Osteoblast (primary cell): ENCODE measurements at regions not wholly inside any gene's neighbourhood (a gene's known extent, or its start where the extent isn't known, plus 50 kb on each side); places are given as distances from the start of the nearest gene placed in this dataset.
"Not testable (repeated sequence)": the region's sequence is repeated elsewhere in the genome, so short reads cannot be mapped to it uniquely, and the experiment has no call there.

Experiments
- DNase-seq: peaks from one replicate; pipeline ENCODE4 v3.0.0; 2011; ENCODE audit warnings: low spot score, mixed read lengths; ENCODE audit not compliant: insufficient read length; ENCODE audit errors: missing footprints
- H2AFZ ChIP-seq: 2 replicates; pipeline ENCODE4 v1.6.0; 2011; ENCODE audit warnings: mild to moderate bottlenecking, low read length
- H3K27ac ChIP-seq: 2 replicates; pipeline ENCODE4 v1.5.1; 2011; ENCODE audit warnings: mild to moderate bottlenecking, low read depth, low read length, moderate library complexity
- H3K27me3 ChIP-seq: 2 replicates; pipeline ENCODE4 v1.6.0; 2012; ENCODE audit warnings: mild to moderate bottlenecking, control low read depth, inconsistent platforms, low read length, moderate library complexity; ENCODE audit not compliant: insufficient read depth
- H3K36me3 ChIP-seq: 2 replicates; pipeline ENCODE4 v1.5.1; 2011; ENCODE audit warnings: mild to moderate bottlenecking, low read length, control low read depth, moderate library complexity; ENCODE audit not compliant: insufficient read depth
- H3K4me1 ChIP-seq: 2 replicates; pipeline ENCODE4 v1.5.1; 2011; ENCODE audit warnings: mild to moderate bottlenecking, low read length, control low read depth, moderate library complexity; ENCODE audit not compliant: insufficient read depth
- H3K4me2 ChIP-seq: 2 replicates; pipeline ENCODE4 v1.6.0; 2011; ENCODE audit warnings: mild to moderate bottlenecking, low read length; ENCODE audit not compliant: insufficient read depth
- H3K4me3 ChIP-seq: fragments of 200-600 bp; sonication (generic); 3 replicates; pipeline ENCODE4 v1.5.1; 2012; ENCODE audit warnings: mild to moderate bottlenecking, low read length, inconsistent platforms; ENCODE audit not compliant: insufficient read depth
- H3K79me2 ChIP-seq: 2 replicates; pipeline ENCODE4 v1.6.0; 2012; ENCODE audit warnings: mild to moderate bottlenecking, low read length, control low read depth, inconsistent platforms; ENCODE audit not compliant: insufficient read depth
- H3K9me3 ChIP-seq: 2 replicates; pipeline ENCODE4 v1.5.1; 2011; ENCODE audit warnings: low read depth, low read length, control low read depth
- H4K20me1 ChIP-seq: 2 replicates; pipeline ENCODE4 v1.6.0; 2012; ENCODE audit warnings: mild to moderate bottlenecking, low read length, control low read depth; ENCODE audit not compliant: insufficient read depth
- TF ChIP-seq, protein P1 (sequence below): IDR thresholded peaks from 2 replicates; pipeline ENCODE4 v1.5.1; 2011; ENCODE audit warnings: mild to moderate bottlenecking, low read depth, low read length, moderate library complexity; ENCODE audit errors: extremely low read depth

DNA sequence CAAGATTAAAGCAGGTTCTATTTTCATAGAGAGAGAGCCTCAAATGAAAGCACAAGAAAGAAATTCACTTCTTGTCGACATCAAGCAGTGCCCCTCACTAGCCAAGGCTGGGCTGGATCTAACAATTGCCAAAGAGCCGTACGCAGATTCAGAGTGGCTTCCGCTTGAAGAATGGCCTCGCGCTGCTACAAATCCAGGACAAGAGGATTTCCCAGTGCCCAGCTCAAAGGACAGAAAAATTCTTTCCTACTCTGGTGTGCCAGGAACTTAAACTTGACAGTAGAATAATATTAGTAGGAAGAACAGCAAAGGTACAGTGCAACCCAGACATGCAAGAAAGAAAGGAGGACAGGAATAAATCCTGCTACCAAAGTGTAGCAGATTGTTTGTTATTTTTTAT, 56.5 kb upstream of the PPARGC1A start:
- no peaks in the 10 kb centered on the region for H4K20me1 ChIP-seq
- TF ChIP-seq, protein P1, sequence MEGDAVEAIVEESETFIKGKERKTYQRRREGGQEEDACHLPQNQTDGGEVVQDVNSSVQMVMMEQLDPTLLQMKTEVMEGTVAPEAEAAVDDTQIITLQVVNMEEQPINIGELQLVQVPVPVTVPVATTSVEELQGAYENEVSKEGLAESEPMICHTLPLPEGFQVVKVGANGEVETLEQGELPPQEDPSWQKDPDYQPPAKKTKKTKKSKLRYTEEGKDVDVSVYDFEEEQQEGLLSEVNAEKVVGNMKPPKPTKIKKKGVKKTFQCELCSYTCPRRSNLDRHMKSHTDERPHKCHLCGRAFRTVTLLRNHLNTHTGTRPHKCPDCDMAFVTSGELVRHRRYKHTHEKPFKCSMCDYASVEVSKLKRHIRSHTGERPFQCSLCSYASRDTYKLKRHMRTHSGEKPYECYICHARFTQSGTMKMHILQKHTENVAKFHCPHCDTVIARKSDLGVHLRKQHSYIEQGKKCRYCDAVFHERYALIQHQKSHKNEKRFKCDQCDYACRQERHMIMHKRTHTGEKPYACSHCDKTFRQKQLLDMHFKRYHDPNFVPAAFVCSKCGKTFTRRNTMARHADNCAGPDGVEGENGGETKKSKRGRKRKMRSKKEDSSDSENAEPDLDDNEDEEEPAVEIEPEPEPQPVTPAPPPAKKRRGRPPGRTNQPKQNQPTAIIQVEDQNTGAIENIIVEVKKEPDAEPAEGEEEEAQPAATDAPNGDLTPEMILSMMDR, result no peak
- no peak overlapping the region for H3K4me3 ChIP-seq
- H2AFZ ChIP-seq, result peak overlapping the region; percentile 2
- H3K27ac ChIP-seq, result no peak overlapping the region
- H3K9me3 ChIP-seq, result no peaks in the 10 kb centered on the region
- no peak for DNase-seq
- H3K27me3 ChIP-seq, result no peaks in the 10 kb centered on the region
- H3K4me1 ChIP-seq, result peaks cover 10% of the 10 kb centered on the region
- no peak overlapping the region for H3K4me2 ChIP-seq
- H3K79me2 ChIP-seq, result no peaks in the 10 kb centered on the region
- no peaks in the 10 kb centered on the region for H3K36me3 ChIP-seq

DNA sequence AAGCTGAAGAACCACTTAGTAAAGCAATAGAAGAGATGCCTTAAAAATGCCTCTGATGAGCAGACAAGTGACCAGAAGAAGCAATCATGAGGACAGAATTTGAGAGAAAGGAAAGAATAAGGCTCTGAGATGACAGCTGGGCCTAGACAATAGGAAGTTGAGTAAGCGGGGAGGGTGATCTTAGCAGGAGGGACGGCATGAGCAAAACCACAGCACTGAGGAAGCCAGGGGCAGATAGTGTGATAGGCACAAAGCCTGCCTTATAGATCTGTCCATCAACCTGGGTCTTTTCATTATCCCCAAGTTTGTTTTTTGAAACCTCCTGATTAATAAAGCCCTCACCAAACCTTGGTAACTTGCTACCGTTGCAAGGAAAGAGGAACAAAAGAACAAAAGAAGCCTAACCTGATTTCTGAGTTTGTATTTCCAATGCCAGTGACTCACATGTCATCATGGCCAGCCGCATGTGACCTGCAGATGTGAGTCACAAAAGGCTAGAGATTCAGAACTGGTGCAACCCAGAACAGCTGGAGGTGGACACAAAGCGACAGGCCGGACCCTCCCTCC, 55.7 kb upstream of the PPARGC1A start:
- Histone ChIP-seq H3K4me3 (no peak overlapping the region), H3K9me3 (no peaks in the 10 kb centered on the region), H3K27ac (peak overlapping the region; percentile 27), H2AFZ (peak overlapping the region; percentile 58), H3K4me2 (peak overlapping the region; percentile 44), H3K27me3 (no peaks in the 10 kb centered on the region), H3K79me2 (no peaks in the 10 kb centered on the region), H3K4me1 (peaks cover 10% of the 10 kb centered on the region), H3K36me3 (no peaks in the 10 kb centered on the region), H4K20me1 (no peaks in the 10 kb centered on the region)
- TF ChIP-seq, protein P1, result no peak
- no peak for DNase-seq

DNA sequence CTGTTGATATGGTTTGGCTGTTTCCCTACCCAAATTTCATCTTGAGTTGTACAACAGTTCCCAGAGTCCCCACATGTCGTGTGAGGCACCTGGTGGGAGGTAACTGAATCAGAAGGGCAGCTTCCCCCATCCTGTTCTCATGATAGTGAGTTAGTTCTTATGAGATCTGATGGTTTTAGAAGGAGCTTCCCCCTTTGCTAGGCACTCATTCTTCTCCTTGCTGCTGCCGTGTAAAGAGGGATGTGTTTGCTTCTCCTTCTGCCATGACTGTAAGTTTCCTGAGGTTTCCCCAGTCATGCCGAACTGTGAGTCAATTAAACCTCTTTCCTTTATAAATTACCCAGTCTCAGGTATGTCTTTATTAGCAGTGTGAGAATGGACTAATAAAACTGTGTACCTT, 54.7 kb upstream of the PPARGC1A start:
- not testable (repeated sequence) for DNase-seq, H3K27me3 ChIP-seq, H4K20me1 ChIP-seq, H2AFZ ChIP-seq, H3K27ac ChIP-seq, H3K4me2 ChIP-seq, H3K36me3 ChIP-seq, H3K79me2 ChIP-seq, H3K4me3 ChIP-seq, H3K4me1 ChIP-seq, H3K9me3 ChIP-seq

DNA sequence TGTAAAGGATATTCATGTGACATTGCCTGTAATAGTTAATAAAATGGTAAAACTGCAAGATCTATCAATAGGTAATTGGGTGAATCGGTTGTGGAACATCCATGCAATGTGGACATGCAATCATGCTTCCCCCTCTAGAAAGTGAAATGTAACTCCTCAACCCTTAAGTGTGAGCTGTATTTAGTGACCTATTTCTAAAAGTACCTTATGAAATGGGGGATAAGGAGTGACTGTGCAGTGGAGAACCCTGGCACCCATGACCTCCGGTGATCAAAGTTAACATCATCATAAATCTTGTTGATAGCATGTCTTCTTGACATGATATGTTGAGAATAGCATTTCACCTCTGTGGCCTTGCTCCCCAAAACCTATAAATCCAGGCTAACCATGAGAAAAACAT, 53.6 kb upstream of the PPARGC1A start:
- no peak for DNase-seq
- H3K27me3 ChIP-seq, result no peaks in the 10 kb centered on the region
- no peak overlapping the region for H3K27ac ChIP-seq
- H4K20me1 ChIP-seq, result no peaks in the 10 kb centered on the region
- no peaks in the 10 kb centered on the region for H3K79me2 ChIP-seq
- no peaks in the 10 kb centered on the region for H3K9me3 ChIP-seq
- TF ChIP-seq, protein P1, result no peak
- peaks cover 10% of the 10 kb centered on the region for H3K4me1 ChIP-seq
- H2AFZ ChIP-seq, result no peak overlapping the region
- no peaks in the 10 kb centered on the region for H3K36me3 ChIP-seq
- H3K4me3 ChIP-seq, result no peak overlapping the region
- H3K4me2 ChIP-seq, result no peak overlapping the region
